DOHH2 (cell line): ENCODE measurements at regions not wholly inside any gene's neighbourhood (a gene's known extent, or its start where the extent isn't known, plus 50 kb on each side); places are given as distances from the start of the nearest gene placed in this dataset.

Source experiments
- H3F3A ChIP-seq: fragments of 200-600 bp; sonication (generic), shearing (Covaris generic); 2 replicates; pipeline ENCODE4 v1.6.0; 2016; ENCODE audit warnings: antibody characterized with exemption, mild to moderate bottlenecking; ENCODE audit not compliant: control insufficient read depth, insufficient read depth
- H3K27ac ChIP-seq: fragments of 200-600 bp; sonication (generic); 2 replicates; pipeline ENCODE4 v1.5.1; 2014; ENCODE audit warnings: low read depth, mild to moderate bottlenecking, low read length, moderate library complexity
- H3K27me3 ChIP-seq: fragments of 200-600 bp; sonication (generic); 2 replicates; pipeline ENCODE4 v1.6.1; 2014; ENCODE audit warnings: mild to moderate bottlenecking, low read length, mixed read lengths; ENCODE audit not compliant: control insufficient read depth
- H3K36me3 ChIP-seq: fragments of 200-600 bp; sonication (generic); 2 replicates; pipeline ENCODE4 v1.6.1; 2014; ENCODE audit warnings: mild to moderate bottlenecking, low read length, moderate library complexity, mixed read lengths; ENCODE audit not compliant: control insufficient read depth
- H3K4me1 ChIP-seq: fragments of 200-600 bp; sonication (generic); 2 replicates; pipeline ENCODE4 v1.6.1; 2014; ENCODE audit warnings: mild to moderate bottlenecking, low read length, mixed read lengths; ENCODE audit not compliant: control insufficient read depth
- H3K4me2 ChIP-seq: fragments of 200-600 bp; sonication (generic); 2 replicates; pipeline ENCODE4 v1.6.0; 2014; ENCODE audit warnings: mild to moderate bottlenecking, low read length, moderate library complexity
- H3K4me3 ChIP-seq: fragments of 200-600 bp; sonication (generic); 2 replicates; pipeline ENCODE4 v1.5.1; 2014; ENCODE audit warnings: mild to moderate bottlenecking, low read length, mixed read lengths
- H3K79me2 ChIP-seq: fragments of 200-600 bp; sonication (generic); 2 replicates; pipeline ENCODE4 v1.6.1; 2014; ENCODE audit warnings: mild to moderate bottlenecking, low read length, mixed read lengths; ENCODE audit not compliant: control insufficient read depth
- H3K9me2 ChIP-seq: fragments of 200-600 bp; sonication (generic); replicated peaks from 2 replicates; pipeline ENCODE4 v1.6.1; 2014; ENCODE audit warnings: mild to moderate bottlenecking, low read length, mixed read lengths; ENCODE audit not compliant: control insufficient read depth
- H3K9me3 ChIP-seq: fragments of 200-600 bp; sonication (generic); 2 replicates; pipeline ENCODE4 v1.6.1; 2014; ENCODE audit warnings: antibody characterized with exemption, low read length, mixed read lengths; ENCODE audit not compliant: control insufficient read depth, insufficient read depth
- H4K20me1 ChIP-seq: fragments of 200-600 bp; sonication (generic); 2 replicates; pipeline ENCODE4 v1.6.0; 2014; ENCODE audit warnings: low read depth, mild to moderate bottlenecking, antibody characterized with exemption, low read length, moderate library complexity; ENCODE audit not compliant: control insufficient read depth, insufficient read depth
- EZH2phosphoT487 ChIP-seq: fragments of 200-600 bp; sonication (generic); IDR thresholded peaks from 2 replicates; pipeline ENCODE4 v1.6.1; 2017; ENCODE audit warnings: borderline replicate concordance, mild to moderate bottlenecking, antibody characterized with exemption, low read length, moderate library complexity, mixed read lengths
- TF ChIP-seq, protein P1 (sequence below): fragments of 200-600 bp; sonication (generic); IDR thresholded peaks from one replicate; pipeline ENCODE4 v1.5.1; 2014; ENCODE audit warnings: antibody characterized with exemption, mild to moderate bottlenecking, low read depth, low read length; ENCODE audit not compliant: poor library complexity, severe bottlenecking

DNA sequence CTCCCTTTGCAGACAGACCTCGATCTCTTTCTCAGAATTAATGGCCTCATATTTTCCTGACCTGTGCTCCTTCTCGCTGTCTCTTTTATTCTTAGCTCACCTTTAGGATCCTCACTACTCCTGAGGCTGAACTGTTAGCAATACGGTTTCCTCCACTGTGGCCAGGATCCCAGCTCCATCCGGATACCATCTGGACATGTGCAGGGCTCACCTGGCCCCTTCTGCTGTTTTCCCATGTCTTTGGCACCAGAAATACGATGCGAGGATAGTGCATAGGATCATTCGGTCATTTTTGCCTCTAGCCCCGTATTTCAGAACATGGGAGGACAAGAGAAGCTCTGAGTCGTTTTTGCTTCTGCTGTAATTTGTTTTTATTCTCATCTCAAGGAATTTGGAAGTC lies 108.5 kb upstream of the KIF26B start:
- no peak overlapping the region for H3K27ac ChIP-seq
- no peaks in the 10 kb centered on the region for H3K27me3 ChIP-seq
- no peak overlapping the region for H3K4me3 ChIP-seq
- no peaks in the 10 kb centered on the region for H3K36me3 ChIP-seq
- no peaks in the 10 kb centered on the region for H3F3A ChIP-seq
- no peaks in the 10 kb centered on the region for H4K20me1 ChIP-seq
- H3K9me3 ChIP-seq: no peaks in the 10 kb centered on the region
- H3K9me2 ChIP-seq: no peaks in the 10 kb centered on the region
- H3K4me2 ChIP-seq: no peak overlapping the region
- H3K4me1 ChIP-seq: no peaks in the 10 kb centered on the region
- no peaks in the 10 kb centered on the region for H3K79me2 ChIP-seq
- TF ChIP-seq, protein P1, sequence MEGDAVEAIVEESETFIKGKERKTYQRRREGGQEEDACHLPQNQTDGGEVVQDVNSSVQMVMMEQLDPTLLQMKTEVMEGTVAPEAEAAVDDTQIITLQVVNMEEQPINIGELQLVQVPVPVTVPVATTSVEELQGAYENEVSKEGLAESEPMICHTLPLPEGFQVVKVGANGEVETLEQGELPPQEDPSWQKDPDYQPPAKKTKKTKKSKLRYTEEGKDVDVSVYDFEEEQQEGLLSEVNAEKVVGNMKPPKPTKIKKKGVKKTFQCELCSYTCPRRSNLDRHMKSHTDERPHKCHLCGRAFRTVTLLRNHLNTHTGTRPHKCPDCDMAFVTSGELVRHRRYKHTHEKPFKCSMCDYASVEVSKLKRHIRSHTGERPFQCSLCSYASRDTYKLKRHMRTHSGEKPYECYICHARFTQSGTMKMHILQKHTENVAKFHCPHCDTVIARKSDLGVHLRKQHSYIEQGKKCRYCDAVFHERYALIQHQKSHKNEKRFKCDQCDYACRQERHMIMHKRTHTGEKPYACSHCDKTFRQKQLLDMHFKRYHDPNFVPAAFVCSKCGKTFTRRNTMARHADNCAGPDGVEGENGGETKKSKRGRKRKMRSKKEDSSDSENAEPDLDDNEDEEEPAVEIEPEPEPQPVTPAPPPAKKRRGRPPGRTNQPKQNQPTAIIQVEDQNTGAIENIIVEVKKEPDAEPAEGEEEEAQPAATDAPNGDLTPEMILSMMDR: no peak
- no peak for TF ChIP-seq EZH2phosphoT487

DNA sequence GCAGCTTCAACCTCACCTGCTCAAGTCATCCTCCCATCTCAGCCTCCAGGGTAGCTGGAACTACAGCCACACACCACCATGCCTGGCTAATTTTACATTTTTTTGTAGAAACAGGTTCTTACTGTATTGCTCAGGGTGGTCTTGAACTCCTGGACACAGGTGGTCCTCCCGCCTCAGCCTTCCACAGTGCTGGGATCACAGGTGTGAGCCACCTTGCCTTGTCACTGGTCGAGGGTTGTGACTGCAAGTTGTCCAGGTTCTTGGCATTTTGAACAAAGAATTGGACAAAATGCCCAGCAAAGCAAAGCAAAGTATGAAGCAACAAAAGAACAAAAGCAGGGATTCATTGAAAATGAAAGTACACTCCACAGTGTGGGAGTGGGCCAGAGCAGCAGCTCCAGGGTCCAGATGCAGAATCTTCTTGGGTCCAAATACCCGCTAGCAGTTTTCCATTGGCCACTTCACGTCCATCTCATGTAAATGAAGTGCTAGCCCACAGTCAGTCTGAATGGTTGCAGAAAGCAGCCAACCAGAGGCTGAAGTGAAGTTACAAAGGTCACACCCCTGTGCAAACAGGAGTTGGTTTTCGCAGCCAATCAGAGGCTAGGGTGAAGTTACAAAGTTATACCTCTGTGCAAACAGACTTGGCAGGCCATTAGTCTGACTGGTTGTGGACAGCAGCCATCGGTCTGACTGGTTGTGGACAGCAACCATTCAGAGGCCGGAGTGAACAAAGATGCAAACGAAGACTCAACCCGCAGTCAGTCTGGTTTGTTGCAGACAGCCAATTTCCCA lies 109.5 kb upstream of the KIF26B start:
- H4K20me1 ChIP-seq: no peaks in the 10 kb centered on the region
- TF ChIP-seq, protein P1: no peak
- no peaks in the 10 kb centered on the region for H3K9me2 ChIP-seq
- H3K36me3 ChIP-seq: no peaks in the 10 kb centered on the region
- H3K4me2 ChIP-seq: no peak overlapping the region
- H3K27ac ChIP-seq: no peak overlapping the region
- H3K4me3 ChIP-seq: no peak overlapping the region
- no peaks in the 10 kb centered on the region for H3K79me2 ChIP-seq
- H3K4me1 ChIP-seq: no peaks in the 10 kb centered on the region
- no peaks in the 10 kb centered on the region for H3K9me3 ChIP-seq
- H3F3A ChIP-seq: no peaks in the 10 kb centered on the region
- no peaks in the 10 kb centered on the region for H3K27me3 ChIP-seq

DNA sequence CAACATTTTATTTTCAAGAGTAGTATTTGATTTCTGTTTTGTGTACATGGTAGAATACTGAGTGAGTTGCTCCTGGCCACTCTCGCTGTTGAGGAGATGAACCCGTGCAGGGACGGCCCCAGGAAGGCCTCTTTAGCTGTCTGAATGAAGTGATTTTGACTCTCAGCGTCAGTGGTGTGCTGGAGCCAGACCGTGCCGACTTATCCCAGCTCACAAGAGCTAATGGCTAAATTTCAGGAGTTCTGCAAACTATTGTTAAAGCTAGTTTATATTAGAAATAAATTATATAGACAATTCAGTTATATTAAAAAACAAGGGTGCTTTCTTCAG lies 111.2 kb upstream of the KIF26B start:
- Histone ChIP-seq H3K27ac (no peak overlapping the region), H3K36me3 (no peaks in the 10 kb centered on the region), H3K4me3 (no peak overlapping the region), H3K4me1 (no peaks in the 10 kb centered on the region), H3K79me2 (no peaks in the 10 kb centered on the region), H3K9me2 (no peaks in the 10 kb centered on the region), H4K20me1 (no peaks in the 10 kb centered on the region), H3F3A (no peaks in the 10 kb centered on the region), H3K27me3 (no peaks in the 10 kb centered on the region), H3K4me2 (no peak overlapping the region), H3K9me3 (no peaks in the 10 kb centered on the region)
- TF ChIP-seq, protein P1: no peak
- TF ChIP-seq EZH2phosphoT487: no peak
